ENCODE measurements at regions not wholly inside any gene's neighbourhood (a gene's known extent, or its start where the extent isn't known, plus 50 kb on each side); places are given as distances from the start of the nearest gene placed in this dataset.
"Not testable (repeated sequence)": the region's sequence is repeated elsewhere in the genome, so short reads cannot be mapped to it uniquely, and the experiment has no call there.

GRCh38 chr10:130257897-130258296 lies 121.7 kb downstream of the GLRX3 start:
- intact Hi-C loops (cut with DNase I): no loop called here
- DNase-seq: peak in 1 of 42 donors; percentile 17

- intact Hi-C loops (cut with DNase I): no loop called here
- DNase-seq: no peak
Measured at GRCh38 chr10:130259380-130259779, 123.2 kb downstream of the GLRX3 start.

- intact Hi-C loops (cut with DNase I): no loop called here
- DNase-seq: no peak
Measured at GRCh38 chr10:130261306-130261705, 125.1 kb downstream of the GLRX3 start.

- intact Hi-C loops (cut with DNase I): no loop called here
Measured at GRCh38 chr10:130261766-130262165, 125.6 kb downstream of the GLRX3 start.

GRCh38 chr10:130263289-130263688 lies 127.1 kb downstream of the GLRX3 start:
- intact Hi-C loops (cut with DNase I): no loop called here
- DNase-seq: no peak

More at GRCh38 chr10:130261766-130262165, 125.6 kb downstream of the GLRX3 start:
- DNase-seq: no peak

- DNase-seq: no peak
- intact Hi-C loops (cut with DNase I): no loop called here
Measured at GRCh38 chr10:130265542-130265941, 129.4 kb downstream of the GLRX3 start.

- no peak for DNase-seq
- intact Hi-C loops (cut with DNase I): no loop called here
Measured at GRCh38 chr10:130282492-130283218, 146.5 kb downstream of the GLRX3 start.

- intact Hi-C loops (cut with DNase I): no loop called here
- DNase-seq: no peak
Measured at GRCh38 chr10:130283219-130283545, 147.0 kb downstream of the GLRX3 start.

- intact Hi-C loops (cut with DNase I); DNase-seq: not testable (repeated sequence)
Measured at GRCh38 chr10:130295761-130296160, 159.6 kb downstream of the GLRX3 start.

GRCh38 chr10:130300608-130301020 lies 164.4 kb downstream of the GLRX3 start:
- intact Hi-C loops (cut with DNase I): no loop called here
- no peak for DNase-seq

- DNase-seq: peak in 5 of 42 donors; percentile 8 to 43 (median 16)
- intact Hi-C loops (cut with DNase I): no loop called here
Measured at GRCh38 chr10:130301021-130301892, 165.1 kb downstream of the GLRX3 start.

- DNase-seq: peak in 1 of 42 donors; percentile 12
- intact Hi-C loops (cut with DNase I): no loop called here
Measured at GRCh38 chr10:130326954-130327353, 190.8 kb downstream of the GLRX3 start.

GRCh38 chr10:130329792-130330191 lies 193.6 kb downstream of the GLRX3 start:
- intact Hi-C loops (cut with DNase I): loop anchor here (5.0 kb wide), 1 partner anchor 137 kb away; no protein-coding TSS in a partner anchor

GRCh38 chr10:130333185-130333584 lies 197.0 kb downstream of the GLRX3 start:
- peak in 6 of 42 donors; percentile 10 to 41 (median 24) for DNase-seq
- intact Hi-C loops (cut with DNase I): loop anchor here (5.0 kb wide), 1 partner anchor 141 kb away; no protein-coding TSS in a partner anchor

More at GRCh38 chr10:130329792-130330191, 193.6 kb downstream of the GLRX3 start:
- DNase-seq: peak in 1 of 42 donors; percentile 27

GRCh38 chr10:130335336-130335735 lies 199.1 kb downstream of the GLRX3 start:
- intact Hi-C loops (cut with DNase I): no loop called here
- peak in 2 of 42 donors; percentile 20 to 24 for DNase-seq

- DNase-seq: peak in 2 of 42 donors; percentile 23 to 35
- intact Hi-C loops (cut with DNase I): no loop called here
Measured at GRCh38 chr10:130336617-130337304, 200.6 kb downstream of the GLRX3 start.

- intact Hi-C loops (cut with DNase I): no loop called here
- peak in 2 of 42 donors; percentile 31 to 33 for DNase-seq
Measured at GRCh38 chr10:130337305-130337640, 201.1 kb downstream of the GLRX3 start.

- intact Hi-C loops (cut with DNase I): no loop called here
- DNase-seq: peak in 2 of 42 donors; percentile 24 to 34
Measured at GRCh38 chr10:130337696-130338635, 201.8 kb downstream of the GLRX3 start.

All from head of caudate nucleus (tissue), 42 donors.